ENCODE measurements at regions not wholly inside any gene's neighbourhood (a gene's known extent, or its start where the extent isn't known, plus 50 kb on each side); places are given as distances from the start of the nearest gene placed in this dataset.

DNA sequence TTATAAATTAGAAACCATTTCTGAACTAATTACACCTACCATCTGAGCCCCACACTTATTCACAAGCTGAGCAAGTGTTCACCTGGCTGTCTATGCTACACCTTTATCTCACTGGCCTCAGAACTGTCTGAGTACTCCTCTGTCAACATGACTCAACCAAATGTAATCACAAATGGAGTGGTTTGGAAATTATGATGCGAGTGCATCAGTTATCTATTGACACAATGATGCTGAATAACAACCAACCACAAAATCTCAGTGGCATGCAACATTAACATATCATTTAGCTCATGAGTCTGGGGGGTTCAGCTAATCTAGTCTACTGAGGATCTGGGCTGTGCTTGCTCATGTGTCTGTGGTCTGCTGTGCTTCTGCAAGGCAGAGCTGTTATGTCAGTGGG, 184.2 kb upstream of the NXPH2 start:
- 76 to 84% methylated on average over 1 of the region's 1 CpG for WGBS, 2 donors
- no peaks in the 10 kb centered on the region for H3K27me3 ChIP-seq
- ATAC-seq (no peak), DNase-seq (no peak)
- no peak overlapping the region for H3K4me3 ChIP-seq
- intact Hi-C loops (cut with DNase I): no loop called here
- no peak overlapping the region for H3K27ac ChIP-seq
- no peaks in the 10 kb centered on the region for H3K4me1 ChIP-seq
- H3K36me3 ChIP-seq: no peaks in the 10 kb centered on the region
- H3K9me3 ChIP-seq: no peaks in the 10 kb centered on the region
- TF ChIP-seq, protein P1, sequence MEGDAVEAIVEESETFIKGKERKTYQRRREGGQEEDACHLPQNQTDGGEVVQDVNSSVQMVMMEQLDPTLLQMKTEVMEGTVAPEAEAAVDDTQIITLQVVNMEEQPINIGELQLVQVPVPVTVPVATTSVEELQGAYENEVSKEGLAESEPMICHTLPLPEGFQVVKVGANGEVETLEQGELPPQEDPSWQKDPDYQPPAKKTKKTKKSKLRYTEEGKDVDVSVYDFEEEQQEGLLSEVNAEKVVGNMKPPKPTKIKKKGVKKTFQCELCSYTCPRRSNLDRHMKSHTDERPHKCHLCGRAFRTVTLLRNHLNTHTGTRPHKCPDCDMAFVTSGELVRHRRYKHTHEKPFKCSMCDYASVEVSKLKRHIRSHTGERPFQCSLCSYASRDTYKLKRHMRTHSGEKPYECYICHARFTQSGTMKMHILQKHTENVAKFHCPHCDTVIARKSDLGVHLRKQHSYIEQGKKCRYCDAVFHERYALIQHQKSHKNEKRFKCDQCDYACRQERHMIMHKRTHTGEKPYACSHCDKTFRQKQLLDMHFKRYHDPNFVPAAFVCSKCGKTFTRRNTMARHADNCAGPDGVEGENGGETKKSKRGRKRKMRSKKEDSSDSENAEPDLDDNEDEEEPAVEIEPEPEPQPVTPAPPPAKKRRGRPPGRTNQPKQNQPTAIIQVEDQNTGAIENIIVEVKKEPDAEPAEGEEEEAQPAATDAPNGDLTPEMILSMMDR (IDR thresholded peaks at IDR 0.05): no peak

DNA sequence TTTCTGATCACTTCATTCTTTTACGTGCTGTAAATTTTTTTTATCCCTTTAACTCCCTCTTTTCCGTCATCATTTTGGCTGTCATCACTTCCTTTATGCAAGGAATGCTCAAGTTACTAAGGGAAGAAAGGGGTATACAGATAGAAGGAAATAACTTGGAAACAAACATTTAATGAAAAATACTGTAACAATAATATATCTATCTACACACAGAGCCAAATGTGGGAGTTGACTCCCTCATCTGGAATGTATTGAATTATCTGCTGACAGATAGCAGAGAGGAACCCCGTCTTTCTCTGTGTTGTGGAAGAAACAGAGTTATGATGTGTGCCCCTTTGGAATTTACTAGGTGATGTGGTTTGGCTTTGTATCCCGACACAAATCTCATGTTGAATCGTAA, 182.5 kb upstream of the NXPH2 start:
- ATAC-seq: no peak
- H3K27ac ChIP-seq: no peak overlapping the region
- no peaks in the 10 kb centered on the region for H3K27me3 ChIP-seq
- TF ChIP-seq, protein P1 (IDR thresholded peaks at IDR 0.05): no peak
- DNase-seq: no peak
- H3K4me1 ChIP-seq: no peaks in the 10 kb centered on the region
- intact Hi-C loops (cut with DNase I): no loop called here
- 50 to 57% methylated on average over 5 of the region's 5 CpGs for WGBS, 2 donors
- H3K4me3 ChIP-seq: no peak overlapping the region
- peaks cover 0 to 6% (median 0%) of the 10 kb centered on the region in 11 donors for H3K9me3 ChIP-seq
- H3K36me3 ChIP-seq: no peaks in the 10 kb centered on the region

- intact Hi-C loops (cut with DNase I): no loop called here
- H3K9me3 ChIP-seq: peaks cover 0 to 18% (median 0%) of the 10 kb centered on the region in 11 donors
- H3K27me3 ChIP-seq: no peaks in the 10 kb centered on the region
- no peak for DNase-seq
- TF ChIP-seq, protein P1 (IDR thresholded peaks at IDR 0.05): no peak
- no peak overlapping the region for H3K27ac ChIP-seq
- ATAC-seq: no peak
- 65 to 69% methylated on average over 4 of the region's 4 CpGs for whole genome bisulfite sequencing, 2 donors
- H3K4me3 ChIP-seq: no peak overlapping the region
- H3K36me3 ChIP-seq: no peaks in the 10 kb centered on the region
- no peaks in the 10 kb centered on the region for H3K4me1 ChIP-seq
These were observed 180.0 kb upstream of the NXPH2 start for GRCh38 chr2:138960191-138960590.

DNA sequence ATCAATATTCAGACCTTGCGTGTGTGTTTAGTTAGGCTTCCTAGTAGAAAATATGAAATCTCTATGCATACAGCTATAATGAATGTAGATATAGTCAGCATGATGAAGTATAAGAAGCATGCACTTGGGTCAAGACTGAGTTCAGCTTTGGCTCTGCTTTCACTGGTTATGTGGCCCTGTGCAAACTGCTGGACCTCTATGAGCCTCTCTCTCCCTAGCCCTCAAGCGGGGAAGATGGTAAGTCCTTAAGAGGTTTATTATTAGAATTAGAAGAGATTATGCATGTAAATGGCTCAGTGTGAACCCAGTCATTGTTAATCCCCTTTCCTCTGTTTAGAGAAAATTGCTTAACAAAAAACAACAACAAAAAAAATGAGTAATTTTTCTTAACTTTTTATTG, 178.8 kb upstream of the NXPH2 start:
- WGBS, 2 donors: 78 to 80% methylated on average over 2 of the region's 2 CpGs
- no peaks in the 10 kb centered on the region for H3K4me1 ChIP-seq
- no peak overlapping the region for H3K4me3 ChIP-seq
- TF ChIP-seq, protein P1 (IDR thresholded peaks at IDR 0.05): no peak
- intact Hi-C loops (cut with DNase I): no loop called here
- no peaks in the 10 kb centered on the region for H3K36me3 ChIP-seq
- ATAC-seq (no peak), DNase-seq (no peak)
- no peak overlapping the region for H3K27ac ChIP-seq
- H3K27me3 ChIP-seq: no peaks in the 10 kb centered on the region
- peaks cover 0 to 21% (median 0%) of the 10 kb centered on the region in 11 donors for H3K9me3 ChIP-seq

GRCh38 chr2:138956116-138956515, 175.9 kb upstream of the NXPH2 start:
- WGBS, 2 donors: 39 to 45% methylated on average over 2 of the region's 2 CpGs

More at GRCh38 chr2:138956116-138956515, 175.9 kb upstream of the NXPH2 start:
- H3K36me3 ChIP-seq: no peaks in the 10 kb centered on the region
- H3K4me3 ChIP-seq: no peak overlapping the region
- ATAC-seq (no peak), DNase-seq (no peak)
- H3K9me3 ChIP-seq: peaks cover 0 to 21% (median 0%) of the 10 kb centered on the region in 11 donors
- no peak overlapping the region for H3K27ac ChIP-seq
- no peaks in the 10 kb centered on the region for H3K27me3 ChIP-seq
- TF ChIP-seq, protein P1 (IDR thresholded peaks at IDR 0.05): no peak
- H3K4me1 ChIP-seq: no peaks in the 10 kb centered on the region
- intact Hi-C loops (cut with DNase I): no loop called here
